ENCODE measurements at regions not wholly inside any gene's neighbourhood (a gene's known extent, or its start where the extent isn't known, plus 50 kb on each side); places are given as distances from the start of the nearest gene placed in this dataset.

DNA sequence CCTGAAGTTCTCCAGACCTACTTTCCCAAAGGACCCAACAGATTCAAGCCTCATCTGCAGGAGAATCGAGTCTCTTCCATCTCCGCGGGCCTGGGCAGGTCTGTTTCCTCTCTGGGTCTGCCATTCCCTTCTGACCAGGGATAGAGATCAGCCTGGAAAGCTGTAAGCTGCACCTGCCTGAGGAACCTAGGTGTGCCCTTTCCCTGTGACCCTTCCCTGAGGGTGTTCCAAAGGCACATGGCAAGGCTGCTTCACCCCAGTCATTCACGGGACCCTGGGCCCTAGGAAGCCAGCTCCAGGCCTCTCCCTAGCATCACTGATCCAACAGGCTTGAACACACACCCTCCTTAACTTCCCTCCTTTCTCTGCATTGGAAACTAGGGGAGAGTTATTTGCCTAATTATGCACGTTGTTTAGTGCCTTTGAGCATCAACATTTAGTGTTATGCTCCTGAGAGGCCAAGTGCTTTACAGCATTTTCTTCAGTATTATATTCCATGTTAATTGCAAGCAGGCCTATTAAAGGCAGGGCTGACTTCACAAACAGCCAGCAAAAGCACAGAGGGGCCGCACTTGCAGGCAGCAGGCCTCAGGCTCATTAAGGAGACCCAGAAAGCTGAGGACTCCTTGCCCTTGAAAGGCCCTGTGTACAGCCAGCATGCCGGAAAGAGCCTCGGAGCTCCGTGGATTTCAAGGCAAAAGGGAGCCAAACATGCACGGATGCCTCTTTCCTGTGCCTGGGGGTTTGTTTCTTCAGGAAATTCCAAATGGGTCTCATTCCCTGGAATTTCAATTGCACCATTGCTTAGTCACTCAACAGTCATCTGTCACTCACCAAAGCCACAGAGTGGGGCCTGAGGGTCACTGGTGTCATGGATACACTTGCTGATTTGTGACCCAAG, 91.0 kb upstream of the FAM20C start:
- TF ChIP-seq CTCF (IDR thresholded peaks at IDR 0.05; ENCODE audit: borderline replicate concordance, extremely low read depth, low read length, poor library complexity, severe bottlenecking) (no peak), EZH2 (IDR thresholded peaks at IDR 0.05; ENCODE audit: borderline replicate concordance, low read depth, low read length, severe bottlenecking) (no peak)
